Endothelial cell of umbilical vein (primary cell): ENCODE measurements at regions not wholly inside any gene's neighbourhood (a gene's known extent, or its start where the extent isn't known, plus 50 kb on each side); places are given as distances from the start of the nearest gene placed in this dataset.

ENCODE experiments used
- BruUV-seq: library from RNA; stranded (reverse); fragments of 400-500 nt; replicated peaks from 2 replicates; lab custom pipeline; 2021; lab: Mats Ljungman, UMichigan
- CTCF ChIA-PET: fragments of 300-600, 350-600 bp; sonication (Branson Sonifier 250); formaldehyde crosslinking; loops from one replicate; lab custom pipeline; 2021; ENCODE audit warnings: antibody characterized with exemption, inconsistent platforms; lab: Charles Lee
- POLR2A ChIA-PET: fragments of 300-600, 350-600 bp; sonication (Branson Sonifier 250); formaldehyde crosslinking; loops from one replicate; lab custom pipeline; 2021; ENCODE audit warnings: antibody characterized with exemption, inconsistent platforms; lab: Charles Lee
- DNase-seq: peaks from one replicate; pipeline ENCODE4 v3.0.0-alpha.2; 2011; ENCODE audit warnings: low read depth, low spot score
- FAIRE-seq: peaks from 2 replicates; lab custom pipeline; 2011; peaks lifted over from hg19 to GRCh38; lab: Jason Lieb, UNC
- H2AFZ ChIP-seq: 2 replicates; pipeline ENCODE4 v1.6.0; 2012; ENCODE audit warnings: low read depth, low read length, control low read depth, inconsistent platforms
- H3K27ac ChIP-seq: 2 replicates; pipeline ENCODE4 v1.5.1; 2011; ENCODE audit warnings: low read depth, mild to moderate bottlenecking, control low read depth, low read length, moderate library complexity; ENCODE audit not compliant: insufficient read depth
- H3K27me3 ChIP-seq, 2 experiments: 2 replicates each; pipeline versions ENCODE4 v1.6.0 to v1.6.1; 2011; ENCODE audit warnings: low read length in 2 of 2, mixed read lengths in 1 of 2; ENCODE audit not compliant: control insufficient read depth in 2 of 2, insufficient read depth in 2 of 2
- H3K36me3 ChIP-seq, 2 experiments: 2 replicates in 1 of 2; 3 replicates in 1 of 2; pipeline ENCODE4 v1.5.1; 2011; ENCODE audit warnings: low read length in 2 of 2, mild to moderate bottlenecking in 1 of 2, moderate library complexity in 1 of 2; ENCODE audit not compliant: control insufficient read depth in 2 of 2, insufficient read depth in 2 of 2; ENCODE audit errors: extremely low read depth in 1 of 2
- H3K4me1 ChIP-seq: 3 replicates; pipeline ENCODE4 v1.5.1; 2011; ENCODE audit warnings: mild to moderate bottlenecking, low read length; ENCODE audit not compliant: control insufficient read depth, insufficient read depth; ENCODE audit errors: extremely low read depth
- H3K4me2 ChIP-seq: 2 replicates; pipeline ENCODE4 v1.6.1; 2011; ENCODE audit warnings: low read length, control low read depth, mixed read lengths; ENCODE audit not compliant: insufficient read depth
- H3K4me3 ChIP-seq, 3 experiments: fragments of 200-600 bp in 1 of 3; sonication (generic), shearing (Covaris generic) in 1 of 3; replicated peaks in 1 of 3; 2 replicates each; pipeline ENCODE4 v1.5.1; 2011 to 2016; ENCODE audit warnings: control low read depth in 3 of 3, low read length in 3 of 3, mild to moderate bottlenecking in 2 of 3, inconsistent platforms in 1 of 3, low read depth in 1 of 3, moderate library complexity in 1 of 3; ENCODE audit not compliant: insufficient read depth in 1 of 3
- H3K79me2 ChIP-seq: 2 replicates; pipeline ENCODE4 v1.6.0; 2012; ENCODE audit warnings: low read length, inconsistent platforms; ENCODE audit not compliant: control insufficient read depth, insufficient read depth
- H3K9ac ChIP-seq: replicated peaks from 2 replicates; pipeline ENCODE3; 2011; ENCODE audit warnings: low read length, control low read depth; ENCODE audit not compliant: insufficient read depth; ENCODE audit errors: extremely low read depth
- H3K9me1 ChIP-seq: replicated peaks from 3 replicates; pipeline ENCODE4 v1.6.0; 2011; ENCODE audit warnings: mild to moderate bottlenecking, low read length; ENCODE audit not compliant: control insufficient read depth, insufficient read depth; ENCODE audit errors: extremely low read depth
- H3K9me3 ChIP-seq: replicated peaks from 2 replicates; pipeline ENCODE4 v1.5.1; 2012; ENCODE audit warnings: low read length, inconsistent platforms; ENCODE audit not compliant: control insufficient read depth, insufficient read depth
- H4K20me1 ChIP-seq: replicated peaks from 2 replicates; pipeline ENCODE3; 2011; ENCODE audit warnings: mild to moderate bottlenecking, low read length; ENCODE audit not compliant: control insufficient read depth, insufficient read depth; ENCODE audit errors: extremely low read depth
- CTCF ChIP-seq, 2 donors: IDR thresholded peaks; 1 replicate in 1 of 2; 2 replicates in 1 of 2; pipeline ENCODE4 v1.5.1; 2011; ENCODE audit warnings: low read length in 2 of 2, mild to moderate bottlenecking in 2 of 2, moderate library complexity in 2 of 2, control low read depth in 1 of 2, inconsistent platforms in 1 of 2, low read depth in 1 of 2; ENCODE audit not compliant: insufficient read depth in 1 of 2; ENCODE audit errors: extremely low read depth in 1 of 2
- EZH2 ChIP-seq: IDR thresholded peaks from 2 replicates; pipeline ENCODE4 v1.6.1; 2012; ENCODE audit warnings: borderline replicate concordance, low read depth, mild to moderate bottlenecking, moderate library complexity, low read length, inconsistent platforms; ENCODE audit not compliant: severe bottlenecking
- FOS ChIP-seq: IDR thresholded peaks from 2 replicates; pipeline ENCODE4 v1.6.1; 2011; ENCODE audit warnings: mild to moderate bottlenecking, low read length, moderate library complexity, borderline replicate concordance; ENCODE audit not compliant: insufficient read depth
- GATA2 ChIP-seq: IDR thresholded peaks from 2 replicates; pipeline ENCODE4 v1.7.0; 2011; ENCODE audit warnings: low read depth, mild to moderate bottlenecking, moderate library complexity, mixed read lengths, low read length; ENCODE audit not compliant: insufficient read length, insufficient read depth
- JUN ChIP-seq: IDR thresholded peaks from 2 replicates; pipeline ENCODE4 v1.6.1; 2011; ENCODE audit warnings: borderline replicate concordance, low read depth; ENCODE audit not compliant: insufficient read length, insufficient read depth
- MAX ChIP-seq: IDR thresholded peaks from 2 replicates; pipeline ENCODE4 v1.6.1; 2011; ENCODE audit not compliant: insufficient read depth, insufficient read length
- MYC ChIP-seq: IDR thresholded peaks from one replicate; pipeline ENCODE4 v1.6.1; 2011; ENCODE audit warnings: mild to moderate bottlenecking, low read depth, low read length
- POLR2A ChIP-seq: IDR thresholded peaks from 2 replicates; pipeline ENCODE4 v1.6.1; 2012; ENCODE audit warnings: low read depth, mild to moderate bottlenecking, control low read depth, low read length
- POLR2AphosphoS5 ChIP-seq: IDR thresholded peaks from 2 replicates; pipeline ENCODE4 v1.6.1; 2012; ENCODE audit warnings: low read depth, mild to moderate bottlenecking, control low read depth, low read length, moderate library complexity; ENCODE audit not compliant: insufficient read depth
- dilution Hi-C: fragments of 300-500 bp; cut with MboI; formaldehyde crosslinking; loops from one replicate; pipeline ENCODE4 v1.15.0; 2019; ENCODE audit warnings: low sequenced_read_pairs; ENCODE audit not compliant: extremely low pct_ligation_motif_present
- intact Hi-C: fragments of 100-400 bp; cut with micrococcal nuclease; formaldehyde crosslinking; loops from one replicate; pipeline ENCODE4 v1.10.0; 2022

- H3K4me3 ChIP-seq = no peak overlapping the region
- no peaks in the 10 kb centered on the region for H3K36me3 ChIP-seq
- no peaks in the 10 kb centered on the region for H4K20me1 ChIP-seq
- H3K9ac ChIP-seq = no peak overlapping the region
- H3K27me3 ChIP-seq = no peaks in the 10 kb centered on the region
- BruUV-seq = no TSS peak
- no peaks in the 10 kb centered on the region for H3K79me2 ChIP-seq
- TF ChIP-seq MYC = no peak
- no peaks in the 10 kb centered on the region for H3K9me3 ChIP-seq
- intact Hi-C loops (no loop called here), dilution Hi-C loops (no loop called here)
- POLR2A ChIA-PET = interaction anchor here (0.6 kb wide), 1 partner anchor 1144 kb away, joined by 7 read pairs; no protein-coding TSS in a partner anchor
- CTCF ChIA-PET = no interaction called here
- FAIRE-seq = no peak
- H3K4me1 ChIP-seq = no peaks in the 10 kb centered on the region
- no peak overlapping the region for H3K27ac ChIP-seq
- no peak overlapping the region for H2AFZ ChIP-seq
- H3K4me2 ChIP-seq = no peak overlapping the region
- DNase-seq = no peak
- no peaks in the 10 kb centered on the region for H3K9me1 ChIP-seq
Measured at GRCh38 chr13:79655509-79655908, 174.6 kb downstream of the NDFIP2 start.

GRCh38 chr13:79654520-79654919 lies 173.6 kb downstream of the NDFIP2 start:
- H3K4me1 ChIP-seq = no peaks in the 10 kb centered on the region
- H3K4me2 ChIP-seq = no peak overlapping the region
- no peaks in the 10 kb centered on the region for H4K20me1 ChIP-seq
- no peaks in the 10 kb centered on the region for H3K9me3 ChIP-seq
- H3K36me3 ChIP-seq = no peaks in the 10 kb centered on the region
- CTCF ChIA-PET = interaction anchor here (1.2 to 1.5 kb wide), 4 partner anchors 9 to 230 kb away, joined by 3 to 5 read pairs (median 3); no protein-coding TSS in a partner anchor
- no peaks in the 10 kb centered on the region for H3K79me2 ChIP-seq
- no peaks in the 10 kb centered on the region for H3K27me3 ChIP-seq
- dilution Hi-C loops (no loop called here), intact Hi-C loops (no loop called here)
- DNase-seq = no peak
- H3K9me1 ChIP-seq = no peaks in the 10 kb centered on the region
- peak; percentile 46 for FAIRE-seq
- POLR2A ChIA-PET = no interaction called here
- H3K9ac ChIP-seq = no peak overlapping the region
- H3K27ac ChIP-seq = no peak overlapping the region
- H3K4me3 ChIP-seq = no peak overlapping the region
- H2AFZ ChIP-seq = no peak overlapping the region
- TF ChIP-seq FOS (no peak), MYC (no peak), POLR2AphosphoS5 (no peak), GATA2 (no peak), CTCF (IDR thresholded peaks at IDR 0.05; ENCODE audit: extremely low read depth in 1 of 2, insufficient read depth in 1 of 2, low read depth in 1 of 2, low read length in 2 of 2) (no peak), EZH2 (no peak), JUN (no peak), POLR2A (no peak), MAX (no peak)
- no TSS peak for BruUV-seq
